ENCODE measurements at regions not wholly inside any gene's neighbourhood (a gene's known extent, or its start where the extent isn't known, plus 50 kb on each side); places are given as distances from the start of the nearest gene placed in this dataset.

GRCh38 chr4:130080872-130081451, 985.0 kb downstream of the C4orf33 start:
- no peak for DNase-seq

DNA sequence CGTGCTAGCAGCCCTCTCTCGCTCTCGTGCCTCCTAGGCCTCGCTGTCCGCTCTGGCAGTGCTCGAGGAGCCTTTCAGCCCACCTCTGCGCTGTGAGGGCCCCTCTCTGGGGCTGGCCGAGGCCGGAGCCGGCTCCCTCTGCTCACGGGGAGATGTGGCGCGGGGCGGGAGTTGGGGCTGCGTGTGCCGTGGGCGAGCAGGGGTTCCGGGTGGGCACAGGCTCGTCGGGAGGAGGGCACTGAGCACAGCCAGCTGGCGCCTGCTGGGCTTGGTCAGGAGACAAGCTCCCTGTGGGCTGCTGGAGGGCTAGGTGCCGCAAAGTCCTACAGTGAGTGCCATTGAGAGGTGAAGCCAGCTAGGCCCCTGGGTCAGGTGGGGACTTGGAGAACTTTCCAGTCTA, 994.5 kb downstream of the C4orf33 start:
- DNase-seq, result no peak

GRCh38 chr4:130092187-130093015, 996.4 kb downstream of the C4orf33 start:
- DNase-seq, result no peak

DNA sequence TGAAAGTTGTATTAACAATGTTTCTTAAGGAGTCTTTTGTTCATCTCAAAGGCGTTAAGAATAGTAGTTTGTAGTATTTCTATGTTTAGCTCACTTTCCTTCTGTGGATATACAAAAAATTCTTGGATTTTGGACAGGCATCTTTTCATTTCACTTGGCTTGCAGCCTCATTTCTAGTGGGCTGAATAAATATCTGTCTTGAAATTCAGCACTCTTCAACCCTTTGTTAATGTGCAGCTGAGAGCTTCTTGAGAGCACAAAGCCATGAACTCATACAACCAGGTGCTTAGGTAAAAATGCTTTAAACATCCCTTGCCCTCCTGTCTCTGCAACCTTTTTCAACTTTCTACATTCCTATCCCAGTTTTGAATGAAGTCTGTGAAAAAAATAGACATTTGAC, 1003.2 kb downstream of the C4orf33 start:
- no peak for DNase-seq

DNA sequence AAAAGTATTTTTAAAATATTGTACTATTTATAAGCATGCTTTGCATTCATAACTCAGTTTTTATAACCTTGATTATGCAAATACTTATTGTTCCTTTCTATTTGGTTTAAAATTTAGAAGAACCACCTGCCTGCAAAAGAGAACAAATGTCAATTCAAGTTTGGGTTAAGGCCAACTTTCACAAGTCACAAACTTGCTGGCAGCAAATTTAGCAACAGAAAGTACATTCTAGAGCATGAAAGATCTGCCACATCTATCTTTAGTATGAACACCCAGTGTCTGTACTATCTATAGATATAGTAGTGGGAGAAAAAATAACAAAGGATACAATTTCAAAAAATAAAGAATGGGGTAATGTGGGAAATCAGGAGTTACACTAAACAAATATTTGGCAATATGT, 1014.2 kb downstream of the C4orf33 start:
- DNase-seq, result no peak

- DNase-seq, result no peak
These were observed 1014.8 kb downstream of the C4orf33 start for GRCh38 chr4:130110770-130111169.

DNA sequence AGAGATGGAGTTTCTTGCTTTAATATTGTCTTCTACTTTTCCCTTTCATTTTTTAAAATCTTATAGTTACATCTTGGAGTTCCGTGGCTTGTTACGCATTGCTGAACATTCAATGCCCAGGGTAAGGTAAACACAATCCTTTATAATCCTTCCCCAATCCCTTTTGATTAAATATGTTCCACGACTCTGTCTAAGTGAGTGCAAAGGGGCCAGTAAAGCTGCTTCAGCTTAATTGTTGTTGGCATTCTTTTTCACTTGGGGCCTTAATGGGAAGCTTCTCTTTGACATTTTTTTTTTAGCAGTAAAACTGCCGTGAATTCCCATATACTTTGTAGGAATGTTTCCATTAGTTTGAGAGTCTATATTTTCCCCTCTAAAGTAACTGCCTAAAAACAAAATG, 1028.1 kb downstream of the C4orf33 start:
- DNase-seq, result no peak

- DNase-seq, result no peak
These were observed 1029.5 kb downstream of the C4orf33 start for GRCh38 chr4:130125467-130125866.

DNA sequence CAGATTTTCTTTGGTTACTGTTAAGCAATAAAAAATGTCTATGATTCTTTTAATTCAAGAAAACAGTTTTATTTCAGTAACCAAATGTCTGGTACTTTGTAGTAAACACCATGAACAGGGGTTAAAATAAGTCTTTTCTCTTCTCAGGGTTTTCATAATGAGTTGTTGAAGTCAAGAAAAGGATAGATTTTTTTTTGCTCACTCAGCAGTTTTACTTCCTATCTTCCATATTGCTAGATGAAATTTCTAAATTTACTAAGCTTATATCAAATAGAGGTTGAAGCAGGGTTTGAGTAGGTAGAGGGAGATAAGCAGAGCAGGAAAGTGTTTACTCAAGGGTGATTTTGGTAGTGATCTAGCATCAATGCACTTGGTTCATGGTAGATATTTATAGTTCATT, 1031.3 kb downstream of the C4orf33 start:
- DNase-seq, result no peak

- DNase-seq, result no peak
These were observed 1035.6 kb downstream of the C4orf33 start for GRCh38 chr4:130131536-130131935.

GRCh38 chr4:130141651-130142050, 1045.7 kb downstream of the C4orf33 start:
- no peak for DNase-seq

DNA sequence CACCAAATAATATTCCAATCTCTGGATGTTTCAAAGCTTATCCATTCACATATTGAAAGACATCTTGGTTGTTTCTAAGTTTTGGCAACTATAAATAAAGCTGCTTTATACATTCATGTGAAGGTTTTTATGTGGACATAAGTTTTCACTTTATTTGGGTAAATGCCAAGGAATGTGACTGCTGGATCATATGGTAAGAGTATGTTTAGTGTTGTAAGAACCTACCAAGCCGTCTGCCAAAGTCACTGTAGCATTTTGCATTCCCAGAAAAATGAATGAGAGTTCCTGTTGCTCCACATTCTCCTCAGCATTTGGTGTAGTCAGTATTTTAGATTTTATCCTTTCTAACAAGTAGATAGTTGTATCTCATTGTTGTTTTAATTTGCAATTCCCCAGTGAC, 1047.7 kb downstream of the C4orf33 start:
- DNase-seq, result no peak

GRCh38 chr4:130146773-130147172, 1050.8 kb downstream of the C4orf33 start:
- DNase-seq, result no peak

- no peak for DNase-seq
These were observed 1051.7 kb downstream of the C4orf33 start for GRCh38 chr4:130147641-130148040.

GRCh38 chr4:130154901-130155300, 1058.9 kb downstream of the C4orf33 start:
- DNase-seq, result no peak

DNA sequence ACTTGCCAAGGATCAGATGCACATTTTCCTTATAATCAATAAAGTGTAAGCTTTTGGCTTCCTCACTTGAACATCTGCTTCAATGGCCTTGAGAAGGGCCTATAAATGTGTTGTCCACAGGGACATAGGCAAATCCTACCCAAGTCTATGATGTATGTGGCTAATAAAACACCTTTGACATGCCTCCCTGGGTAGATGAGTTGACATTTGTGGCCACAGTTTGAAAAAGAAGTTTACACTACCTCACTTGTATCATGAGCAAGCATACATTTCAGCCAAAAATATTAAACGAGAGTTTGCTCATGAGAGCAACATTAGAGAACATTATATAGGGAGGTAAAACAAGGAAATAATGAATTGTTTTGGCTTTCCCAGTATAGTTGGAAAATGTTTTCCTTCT, 1067.7 kb downstream of the C4orf33 start:
- DNase-seq, result no peak

DNA sequence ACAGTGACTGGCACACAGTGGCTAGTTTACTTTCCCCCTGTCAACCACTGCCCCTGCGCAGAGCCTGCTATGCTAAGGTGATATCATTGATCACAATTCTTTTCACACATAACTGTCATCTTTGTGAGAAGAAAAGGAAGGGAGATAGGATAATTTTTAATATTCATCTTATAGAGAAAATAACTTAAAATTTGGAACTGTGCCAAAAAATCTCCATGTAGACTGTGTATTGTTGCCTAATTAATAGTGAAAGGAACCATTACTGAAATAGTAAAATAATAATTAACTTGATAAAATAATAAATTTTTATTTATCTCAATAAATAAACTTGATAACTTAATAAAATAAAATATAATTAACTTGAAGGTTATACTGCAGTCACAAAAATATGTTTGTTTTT, 1069.4 kb downstream of the C4orf33 start:
- DNase-seq, result no peak

GRCh38 chr4:130172156-130172555, 1076.2 kb downstream of the C4orf33 start:
- no peak for DNase-seq

GRCh38 chr4:130178106-130178505, 1082.2 kb downstream of the C4orf33 start:
- DNase-seq, result no peak

- no peak for DNase-seq
These were observed 1087.1 kb downstream of the C4orf33 start for GRCh38 chr4:130183096-130183495.

DNA sequence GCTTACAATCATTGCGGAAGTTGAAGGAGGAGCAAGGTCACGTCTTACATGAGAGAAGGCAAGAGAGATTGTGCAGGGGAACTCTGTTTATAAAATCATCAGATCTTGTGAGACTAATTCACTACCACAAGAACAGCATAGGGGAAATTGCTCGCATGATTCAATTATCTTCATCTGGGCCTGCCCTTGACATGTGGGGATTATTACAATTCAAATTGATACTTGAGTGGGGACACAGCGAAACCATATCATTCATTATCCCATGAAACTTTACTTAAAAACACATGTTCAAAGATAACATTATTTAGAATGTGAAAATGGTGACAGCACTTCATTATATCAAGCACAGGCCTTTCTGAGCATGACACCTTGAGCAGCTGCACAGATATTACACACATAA, 1087.8 kb downstream of the C4orf33 start:
- no peak for DNase-seq

DNA sequence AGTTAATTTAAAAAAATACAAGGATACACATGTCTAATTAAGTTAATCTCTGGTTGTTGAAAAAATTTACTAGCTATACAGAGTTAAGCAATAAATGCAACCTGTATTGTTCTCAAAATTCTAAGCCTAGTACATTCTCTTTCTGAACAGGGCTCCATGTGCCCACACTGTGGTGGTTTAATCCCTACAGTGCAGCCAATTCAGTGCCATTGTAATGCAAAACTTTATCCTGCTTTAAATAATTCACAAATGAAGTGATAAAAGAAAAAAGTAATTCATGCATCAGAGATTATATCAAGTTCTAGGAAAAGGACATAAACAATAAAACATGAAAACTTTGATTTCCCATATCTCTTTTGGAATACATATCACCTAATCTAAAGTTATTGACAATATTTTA, 1089.2 kb downstream of the C4orf33 start:
- no peak for DNase-seq

DNA sequence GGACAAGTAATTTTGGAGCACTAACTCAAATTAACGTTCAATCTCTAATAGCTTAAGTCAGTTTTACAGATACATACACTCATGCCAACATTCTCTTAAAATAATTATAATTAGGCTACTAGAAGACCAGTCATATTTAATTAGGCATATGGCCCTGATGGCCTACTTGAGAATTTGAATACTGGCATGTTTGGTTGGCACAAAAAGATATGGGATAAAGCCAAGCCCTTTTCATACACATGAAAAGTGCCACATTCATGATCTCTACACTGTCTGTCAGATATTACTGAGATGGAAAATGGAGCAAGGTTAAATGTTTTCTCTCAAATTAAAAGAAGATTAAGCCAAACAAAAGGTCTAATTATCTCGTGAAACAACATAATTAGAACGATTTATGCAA, 1091.0 kb downstream of the C4orf33 start:
- no peak for DNase-seq

- DNase-seq, result no peak
These were observed 1091.6 kb downstream of the C4orf33 start for GRCh38 chr4:130187587-130187986.

GRCh38 chr4:130192787-130193186, 1096.8 kb downstream of the C4orf33 start:
- no peak for DNase-seq
